ENCODE measurements at regions not wholly inside any gene's neighbourhood (a gene's known extent, or its start where the extent isn't known, plus 50 kb on each side); places are given as distances from the start of the nearest gene placed in this dataset.
"Not testable (repeated sequence)": the region's sequence is repeated elsewhere in the genome, so short reads cannot be mapped to it uniquely, and the experiment has no call there.

GRCh38 chr12:131441638-131442336 is 269.1 kb upstream of the SFSWAP start:
- no peak for DNase-seq (ENCODE audit: low read depth)
- no peak overlapping the region for H3K4me3 ChIP-seq (ENCODE audit: low read length)
- TF ChIP-seq CTCF (conservative IDR thresholded peaks at IDR 0.05; ENCODE audit: low read length) = no peak

- TF ChIP-seq CTCF (conservative IDR thresholded peaks at IDR 0.05; ENCODE audit: low read length) = no peak
- no peak overlapping the region for H3K4me3 ChIP-seq (ENCODE audit: low read length)
- no peak for DNase-seq (ENCODE audit: low read depth)
Measured at GRCh38 chr12:131442337-131442918, 268.5 kb upstream of the SFSWAP start.

GRCh38 chr12:131443019-131444000 is 267.6 kb upstream of the SFSWAP start:
- DNase-seq (ENCODE audit: low read depth) = no peak
- H3K4me3 ChIP-seq (ENCODE audit: low read length) = no peak overlapping the region
- TF ChIP-seq CTCF (conservative IDR thresholded peaks at IDR 0.05; ENCODE audit: low read length) = no peak

- DNase-seq (ENCODE audit: low read depth) = no peak
- TF ChIP-seq CTCF (conservative IDR thresholded peaks at IDR 0.05; ENCODE audit: low read length) = no peak
- no peak overlapping the region for H3K4me3 ChIP-seq (ENCODE audit: low read length)
Measured at GRCh38 chr12:131444220-131445164, 266.4 kb upstream of the SFSWAP start.

- TF ChIP-seq CTCF (conservative IDR thresholded peaks at IDR 0.05; ENCODE audit: low read length) = no peak
- DNase-seq (ENCODE audit: low read depth) = no peak
- no peak overlapping the region for H3K4me3 ChIP-seq (ENCODE audit: low read length)
Measured at GRCh38 chr12:131445184-131445774, 265.6 kb upstream of the SFSWAP start.

- no peak for DNase-seq (ENCODE audit: low read depth)
Measured at GRCh38 chr12:131445795-131446194, 265.1 kb upstream of the SFSWAP start.

GRCh38 chr12:131447636-131448035 is 263.3 kb upstream of the SFSWAP start:
- not testable (repeated sequence) for DNase-seq (ENCODE audit: low read depth); H3K4me3 ChIP-seq (ENCODE audit: low read length)

More at GRCh38 chr12:131445795-131446194, 265.1 kb upstream of the SFSWAP start:
- TF ChIP-seq CTCF (conservative IDR thresholded peaks at IDR 0.05; ENCODE audit: low read length) = no peak
- H3K4me3 ChIP-seq (ENCODE audit: low read length) = no peak overlapping the region

Measured in AG10803 (cell line).